ENCODE measurements at regions not wholly inside any gene's neighbourhood (a gene's known extent, or its start where the extent isn't known, plus 50 kb on each side); places are given as distances from the start of the nearest gene placed in this dataset.

DNA sequence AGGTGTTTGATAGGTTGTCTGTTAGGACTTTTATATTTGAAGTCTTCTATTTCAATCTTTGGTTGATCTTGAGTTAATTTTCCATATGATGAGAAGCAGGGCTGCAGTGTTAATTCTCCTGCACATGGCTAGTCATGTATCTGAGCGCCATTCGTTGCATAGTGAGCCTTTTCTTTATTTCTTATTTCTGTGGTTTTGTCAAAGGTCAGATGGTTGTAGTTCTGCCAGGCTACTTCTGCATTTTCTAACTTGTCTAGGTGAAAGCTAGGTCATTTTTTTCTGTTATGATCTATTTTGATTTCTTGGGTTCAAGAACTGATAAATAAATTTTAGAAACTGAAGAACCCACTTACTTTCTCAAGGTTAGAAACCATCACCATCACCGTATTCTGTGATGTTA is 56.7 kb downstream of the CCDC74A start:
- BruUV-seq (replicated peaks), result no TSS peak
- intact Hi-C loops (cut with micrococcal nuclease; ENCODE audit: unreplicated experiment), result loop anchor here (2.0 to 10.0 kb wide), 2 partner anchors 88 to 1230 kb away; partner anchors contain the start of gene PTPN18

DNA sequence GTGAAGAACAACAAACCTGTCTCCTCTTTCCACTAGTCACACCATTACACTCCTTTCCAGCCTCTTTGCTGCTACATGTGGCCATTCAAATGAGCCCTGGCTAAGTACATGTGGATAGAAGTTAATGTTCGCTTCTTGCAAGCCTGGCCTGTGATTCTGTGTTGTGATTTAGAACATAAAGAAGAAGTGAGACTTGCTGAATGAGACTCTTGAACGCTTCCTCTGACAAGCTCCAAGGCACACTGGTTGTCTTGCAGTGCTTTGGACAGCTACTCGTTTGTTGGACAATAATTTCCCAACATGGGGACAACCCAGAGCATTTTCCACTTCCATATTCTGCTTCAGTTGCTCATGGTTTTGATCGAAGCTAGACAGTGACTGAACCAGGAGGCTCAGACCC is 57.3 kb downstream of the CCDC74A start:
- Histone ChIP-seq H3K4me2 (ENCODE audit: low read length) (peak overlapping the region; percentile 58), H4K20me1 (ENCODE audit: insufficient read depth, low read length) (no peaks in the 10 kb centered on the region), H3K4me3 (ENCODE audit: low read depth, low read length, poor library complexity, severe bottlenecking) (peak overlapping the region; percentile 21), H3K9me2 (ENCODE audit: insufficient read depth, low read length) (no peaks in the 10 kb centered on the region), H2AFZ (ENCODE audit: low read length) (peak overlapping the region; percentile 92), H3K36me3 (ENCODE audit: insufficient read depth, low read length) (no peaks in the 10 kb centered on the region), H3K27ac (ENCODE audit: low read depth, low read length, poor library complexity, severe bottlenecking) (peak overlapping the region; percentile 87), H3K4me1 (ENCODE audit: insufficient read depth, low read length, poor library complexity, severe bottlenecking) (peaks cover 100% of the 10 kb centered on the region), H3K9me3 (ENCODE audit: low read length) (no peaks in the 10 kb centered on the region), H3K79me2 (ENCODE audit: insufficient read depth, low read depth, low read length) (no peaks in the 10 kb centered on the region)
- intact Hi-C loops (cut with micrococcal nuclease; ENCODE audit: unreplicated experiment), result loop anchor here (2.0 to 10.0 kb wide), 3 partner anchors 58 to 1230 kb away; partner anchors contain the start of genes CCDC74A and PTPN18
- POLR2A ChIA-PET, result interaction anchor here (0.7 to 1.7 kb wide), 4 partner anchors 19 to 56 kb away, joined by 3 read pairs; no protein-coding TSS in a partner anchor
- BruUV-seq (replicated peaks), result no TSS peak
- no peak for TF ChIP-seq EZH2phosphoT487 (IDR thresholded peaks at IDR 0.05; ENCODE audit: borderline replicate concordance, low read depth, low read length)
- TF ChIP-seq, protein P1, sequence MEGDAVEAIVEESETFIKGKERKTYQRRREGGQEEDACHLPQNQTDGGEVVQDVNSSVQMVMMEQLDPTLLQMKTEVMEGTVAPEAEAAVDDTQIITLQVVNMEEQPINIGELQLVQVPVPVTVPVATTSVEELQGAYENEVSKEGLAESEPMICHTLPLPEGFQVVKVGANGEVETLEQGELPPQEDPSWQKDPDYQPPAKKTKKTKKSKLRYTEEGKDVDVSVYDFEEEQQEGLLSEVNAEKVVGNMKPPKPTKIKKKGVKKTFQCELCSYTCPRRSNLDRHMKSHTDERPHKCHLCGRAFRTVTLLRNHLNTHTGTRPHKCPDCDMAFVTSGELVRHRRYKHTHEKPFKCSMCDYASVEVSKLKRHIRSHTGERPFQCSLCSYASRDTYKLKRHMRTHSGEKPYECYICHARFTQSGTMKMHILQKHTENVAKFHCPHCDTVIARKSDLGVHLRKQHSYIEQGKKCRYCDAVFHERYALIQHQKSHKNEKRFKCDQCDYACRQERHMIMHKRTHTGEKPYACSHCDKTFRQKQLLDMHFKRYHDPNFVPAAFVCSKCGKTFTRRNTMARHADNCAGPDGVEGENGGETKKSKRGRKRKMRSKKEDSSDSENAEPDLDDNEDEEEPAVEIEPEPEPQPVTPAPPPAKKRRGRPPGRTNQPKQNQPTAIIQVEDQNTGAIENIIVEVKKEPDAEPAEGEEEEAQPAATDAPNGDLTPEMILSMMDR (conservative IDR thresholded peaks at IDR 0.05; ENCODE audit: low read length), result no peak
- CTCF ChIA-PET (ENCODE audit: unreplicated experiment), result interaction anchor here (0.7 kb wide), 1 partner anchor 87 kb away, joined by 6 read pairs; no protein-coding TSS in a partner anchor
- peak; percentile 91 for DNase-seq (ENCODE audit: low spot score)

More for the DNA sequence above, 56.7 kb downstream of the CCDC74A start:
- H3K27ac ChIP-seq (ENCODE audit: low read depth, low read length, poor library complexity, severe bottlenecking), result peak overlapping the region; percentile 87
- peak overlapping the region; percentile 21 for H3K4me3 ChIP-seq (ENCODE audit: low read depth, low read length, poor library complexity, severe bottlenecking)
- H4K20me1 ChIP-seq (ENCODE audit: insufficient read depth, low read length), result no peaks in the 10 kb centered on the region
- TF ChIP-seq, protein P1 (conservative IDR thresholded peaks at IDR 0.05; ENCODE audit: low read length), result no peak
- TF ChIP-seq EZH2phosphoT487 (IDR thresholded peaks at IDR 0.05; ENCODE audit: borderline replicate concordance, low read depth, low read length), result no peak
- H3K9me2 ChIP-seq (ENCODE audit: insufficient read depth, low read length), result no peaks in the 10 kb centered on the region
- H3K4me1 ChIP-seq (ENCODE audit: insufficient read depth, low read length, poor library complexity, severe bottlenecking), result peaks cover 100% of the 10 kb centered on the region
- H3K79me2 ChIP-seq (ENCODE audit: insufficient read depth, low read depth, low read length), result no peaks in the 10 kb centered on the region
- H3K4me2 ChIP-seq (ENCODE audit: low read length), result peak overlapping the region; percentile 58
- H2AFZ ChIP-seq (ENCODE audit: low read length), result peak overlapping the region; percentile 92
- DNase-seq (ENCODE audit: low spot score), result peak; percentile 60
- no peaks in the 10 kb centered on the region; the same call in 1 of the 2 replicates for H3K36me3 ChIP-seq (ENCODE audit: insufficient read depth, low read length)
- ChIA-PET POLR2A (interaction anchor here (1.0 to 1.7 kb wide), 3 partner anchors 19 to 56 kb away, joined by 3 read pairs; no protein-coding TSS in a partner anchor), CTCF (ENCODE audit: unreplicated experiment) (interaction anchor here (0.7 kb wide), 1 partner anchor 88 kb away, joined by 6 read pairs; no protein-coding TSS in a partner anchor)
- no peaks in the 10 kb centered on the region for H3K9me3 ChIP-seq (ENCODE audit: low read length)
